Keratinocyte (primary cell): ENCODE measurements at regions not wholly inside any gene's neighbourhood (a gene's known extent, or its start where the extent isn't known, plus 50 kb on each side); places are given as distances from the start of the nearest gene placed in this dataset.

Experiments
- DNase-seq: peaks from one replicate; pipeline ENCODE4 v3.0.0-alpha.2; 2011; ENCODE audit warnings: low read depth, missing footprints, low spot score
- FAIRE-seq: peaks from 2 replicates; lab custom pipeline; 2011; peaks lifted over from hg19 to GRCh38; lab: Jason Lieb, UNC
- H2AFZ ChIP-seq: 2 replicates; pipeline ENCODE4 v1.6.0; 2012; ENCODE audit warnings: low read length, control low read depth, inconsistent platforms; ENCODE audit not compliant: control insufficient read depth
- H3K27ac ChIP-seq: 2 replicates; pipeline ENCODE4 v1.5.1; 2011; ENCODE audit warnings: low read length; ENCODE audit not compliant: control insufficient read depth, insufficient read depth
- H3K27me3 ChIP-seq: 3 replicates; pipeline ENCODE4 v1.6.0; 2011; ENCODE audit warnings: low read length; ENCODE audit not compliant: control insufficient read depth, insufficient read depth; ENCODE audit errors: extremely low read depth
- H3K36me3 ChIP-seq, 2 experiments: 2 replicates in 1 of 2; 3 replicates in 1 of 2; pipeline ENCODE4 v1.5.1; 2011; ENCODE audit warnings: low read length in 2 of 2, mild to moderate bottlenecking in 1 of 2; ENCODE audit not compliant: control insufficient read depth in 2 of 2, insufficient read depth in 2 of 2; ENCODE audit errors: extremely low read depth in 1 of 2
- H3K4me1 ChIP-seq: 3 replicates; pipeline ENCODE4 v1.5.1; 2011; ENCODE audit warnings: low read length; ENCODE audit not compliant: control insufficient read depth, insufficient read depth; ENCODE audit errors: extremely low read depth
- H3K4me2 ChIP-seq: 3 replicates; pipeline ENCODE4 v1.6.0; 2011; ENCODE audit warnings: low read depth, low read length; ENCODE audit not compliant: control insufficient read depth, insufficient read depth; ENCODE audit errors: extremely low read depth
- H3K4me3 ChIP-seq, 3 experiments: fragments of 200-600 bp in 1 of 3; sonication (generic) in 1 of 3; 2 replicates in 2 of 3; 3 replicates in 1 of 3; pipeline ENCODE4 v1.5.1; 2011 to 2016; ENCODE audit warnings: low read length in 3 of 3, mild to moderate bottlenecking in 3 of 3, control low read depth in 2 of 3, inconsistent platforms in 1 of 3, low read depth in 1 of 3, mixed read lengths in 1 of 3, mixed run types in 1 of 3, moderate library complexity in 1 of 3; ENCODE audit not compliant: control insufficient read depth in 2 of 3, insufficient read depth in 2 of 3; ENCODE audit errors: extremely low read depth in 1 of 3
- H3K79me2 ChIP-seq: 2 replicates; pipeline ENCODE4 v1.6.0; 2012; ENCODE audit warnings: low read length; ENCODE audit not compliant: control insufficient read depth, insufficient read depth
- H3K9ac ChIP-seq: 3 replicates; pipeline ENCODE4 v1.6.0; 2011; ENCODE audit warnings: low read length; ENCODE audit not compliant: control insufficient read depth, insufficient read depth; ENCODE audit errors: extremely low read depth
- H3K9me1 ChIP-seq: 3 replicates; pipeline ENCODE4 v1.6.0; 2011; ENCODE audit warnings: low read length; ENCODE audit not compliant: control insufficient read depth, insufficient read depth; ENCODE audit errors: extremely low read depth
- H3K9me3 ChIP-seq: 2 replicates; pipeline ENCODE4 v1.5.1; 2012; ENCODE audit warnings: low read depth, low read length; ENCODE audit not compliant: control insufficient read depth
- H4K20me1 ChIP-seq: 3 replicates; pipeline ENCODE4 v1.6.0; 2011; ENCODE audit warnings: low read length; ENCODE audit not compliant: control insufficient read depth, insufficient read depth; ENCODE audit errors: extremely low read depth
- CTCF ChIP-seq, 3 experiments: IDR thresholded peaks in 1 of 3; conservative IDR thresholded peaks in 1 of 3; optimal IDR thresholded peaks in 1 of 3; 2 replicates in 2 of 3; 3 replicates in 1 of 3; pipeline versions ENCODE3 to v1.5.1; 2011; ENCODE audit warnings: low read length in 3 of 3, mild to moderate bottlenecking in 3 of 3, moderate library complexity in 2 of 3, control low read depth in 1 of 3, inconsistent platforms in 1 of 3; ENCODE audit not compliant: insufficient read depth in 2 of 3; ENCODE audit errors: extremely low read depth in 1 of 3
- EZH2 ChIP-seq: IDR thresholded peaks from one replicate; pipeline ENCODE4 v1.6.1; 2012; ENCODE audit warnings: inconsistent platforms, mild to moderate bottlenecking, low read length, moderate library complexity
- dilution Hi-C: fragments of 300-500 bp; cut with MboI; formaldehyde crosslinking; loops from one replicate; pipeline ENCODE4 v1.7.0; 2020; ENCODE audit warnings: low sequenced_read_pairs; ENCODE audit not compliant: extremely low pct_ligation_motif_present

GRCh38 chr6:135701426-135701825 is 150.1 kb upstream of the PDE7B start:
- Histone ChIP-seq H3K27me3 (no peaks in the 10 kb centered on the region), H3K27ac (no peak overlapping the region), H4K20me1 (no peaks in the 10 kb centered on the region), H3K4me2 (no peak overlapping the region), H2AFZ (no peak overlapping the region), H3K4me3 (no peak overlapping the region), H3K9me1 (no peaks in the 10 kb centered on the region), H3K9me3 (no peaks in the 10 kb centered on the region), H3K79me2 (no peaks in the 10 kb centered on the region), H3K36me3 (no peaks in the 10 kb centered on the region), H3K4me1 (no peaks in the 10 kb centered on the region), H3K9ac (no peak overlapping the region)
- DNase-seq (no peak), FAIRE-seq (no peak)
- dilution Hi-C loops: no loop called here
- TF ChIP-seq EZH2 (no peak), CTCF (optimal IDR thresholded peaks at IDR 0.05 in 1 of 3, IDR thresholded peaks at IDR 0.05 in 1 of 3, conservative IDR thresholded peaks at IDR 0.05 in 1 of 3; ENCODE audit: extremely low read depth in 1 of 3, insufficient read depth in 2 of 3, low read length in 3 of 3) (no peak)

- Histone ChIP-seq H3K4me3 (no peak overlapping the region), H3K9ac (no peak overlapping the region), H3K79me2 (no peaks in the 10 kb centered on the region), H3K36me3 (no peaks in the 10 kb centered on the region), H3K27me3 (no peaks in the 10 kb centered on the region), H3K4me2 (no peak overlapping the region), H3K9me1 (no peaks in the 10 kb centered on the region), H3K4me1 (no peaks in the 10 kb centered on the region), H3K9me3 (no peaks in the 10 kb centered on the region), H2AFZ (no peak overlapping the region), H4K20me1 (no peaks in the 10 kb centered on the region), H3K27ac (no peak overlapping the region)
- FAIRE-seq (no peak), DNase-seq (no peak)
- TF ChIP-seq EZH2: no peak
- no peak for TF ChIP-seq CTCF (optimal IDR thresholded peaks at IDR 0.05 in 1 of 3, IDR thresholded peaks at IDR 0.05 in 1 of 3, conservative IDR thresholded peaks at IDR 0.05 in 1 of 3; ENCODE audit: extremely low read depth in 1 of 3, insufficient read depth in 2 of 3, low read length in 3 of 3)
- dilution Hi-C loops: no loop called here
These were observed 148.5 kb upstream of the PDE7B start for GRCh38 chr6:135703007-135703406.
